ENCODE measurements at regions not wholly inside any gene's neighbourhood (a gene's known extent, or its start where the extent isn't known, plus 50 kb on each side); places are given as distances from the start of the nearest gene placed in this dataset.

DNA sequence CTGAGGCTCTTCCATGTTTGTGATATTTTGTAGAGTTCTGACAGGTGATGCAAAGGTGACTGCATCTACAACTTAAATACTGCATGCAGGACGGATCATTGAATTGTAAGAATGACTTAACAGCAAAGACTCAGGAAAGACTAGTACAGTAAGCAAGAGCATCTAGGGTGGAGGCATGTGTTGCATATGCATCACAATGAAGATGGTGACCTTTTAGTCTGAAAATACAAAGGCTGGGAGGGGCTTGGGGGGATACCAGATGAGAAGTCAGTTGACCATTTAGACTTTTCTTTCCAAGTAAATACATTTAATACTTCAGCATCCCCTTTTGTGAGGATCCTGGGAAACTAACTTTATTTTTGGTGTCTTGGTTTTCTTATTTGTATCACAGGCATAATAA is 145.5 kb downstream of the NUF2 start:
- Histone ChIP-seq H3K79me2 (ENCODE audit: control insufficient read depth, insufficient read depth, low read length) (no peaks in the 10 kb centered on the region), H3K36me3 (ENCODE audit: control insufficient read depth, insufficient read depth, low read length) (no peaks in the 10 kb centered on the region), H3K27ac (ENCODE audit: extremely low read depth, low read depth, low read length) (no peak overlapping the region), H3K9me3 (replicated peaks; ENCODE audit: control insufficient read depth, insufficient read depth, low read depth, low read length) (no peaks in the 10 kb centered on the region), H3K27me3 (ENCODE audit: control insufficient read depth in 2 of 2, insufficient read depth in 2 of 2, low read length in 2 of 2) (no peaks in the 10 kb centered on the region), H3K4me2 (ENCODE audit: insufficient read depth, low read length) (no peak overlapping the region), H3K4me3 (no peak overlapping the region), H3K9ac (ENCODE audit: insufficient read depth in 1 of 2, low read depth in 2 of 2, low read length in 2 of 2) (no peak overlapping the region), H3K9me1 (ENCODE audit: control insufficient read depth, insufficient read depth, low read length) (no peaks in the 10 kb centered on the region), H4K20me1 (replicated peaks; ENCODE audit: control insufficient read depth, insufficient read depth, low read length) (no peaks in the 10 kb centered on the region), H3K4me1 (replicated peaks in 1 of 2; ENCODE audit: control insufficient read depth in 2 of 2, insufficient read depth in 2 of 2, low read length in 2 of 2) (no peaks in the 10 kb centered on the region), H2AFZ (ENCODE audit: low read depth, low read length) (no peak overlapping the region)
- intact Hi-C loops (cut with micrococcal nuclease), result no loop called here
- FAIRE-seq, result no peak
- no peak for DNase-seq (ENCODE audit: extremely low read depth in 1 of 4, low spot score in 3 of 4)
- in situ Hi-C loops (cut with MboI), result no loop called here
- POLR2A ChIA-PET, result no interaction called here
- CTCF ChIA-PET (ENCODE audit: low intra/inter-chr PET ratio), result no interaction called here
- no TSS peak for BruUV-seq (replicated peaks)
- WGBS (ENCODE audit: insufficient coverage, low coverage, missing lambda C conversion rate), result 0% methylated on average over 1 of the region's 1 CpG
- TF ChIP-seq OTX1 (CRISPR knock-in tag; IDR thresholded peaks at IDR 0.05) (no peak), ZNF584 (CRISPR knock-in tag; IDR thresholded peaks at IDR 0.05; ENCODE audit: low read depth) (no peak), FOS (IDR thresholded peaks at IDR 0.05; ENCODE audit: extremely low read depth, insufficient read length) (no peak), ZNF165 (CRISPR knock-in tag; IDR thresholded peaks at IDR 0.05; ENCODE audit: borderline replicate concordance) (no peak), PTTG1 (tag; IDR thresholded peaks at IDR 0.05; ENCODE audit: low read depth) (no peak), POLR3G (IDR thresholded peaks at IDR 0.05; ENCODE audit: extremely low read depth, insufficient read length, insufficient replicate concordance) (no peak), ELF4 (CRISPR knock-in tag; IDR thresholded peaks at IDR 0.05) (no peak), ZNF830 (CRISPR knock-in tag; IDR thresholded peaks at IDR 0.05) (no peak), RBM25 (IDR thresholded peaks at IDR 0.05; ENCODE audit: low read depth, low read length, severe bottlenecking) (no peak), SIRT6 (IDR thresholded peaks at IDR 0.05; ENCODE audit: low read depth, low read length) (no peak)
- TF ChIP-seq, protein P1, sequence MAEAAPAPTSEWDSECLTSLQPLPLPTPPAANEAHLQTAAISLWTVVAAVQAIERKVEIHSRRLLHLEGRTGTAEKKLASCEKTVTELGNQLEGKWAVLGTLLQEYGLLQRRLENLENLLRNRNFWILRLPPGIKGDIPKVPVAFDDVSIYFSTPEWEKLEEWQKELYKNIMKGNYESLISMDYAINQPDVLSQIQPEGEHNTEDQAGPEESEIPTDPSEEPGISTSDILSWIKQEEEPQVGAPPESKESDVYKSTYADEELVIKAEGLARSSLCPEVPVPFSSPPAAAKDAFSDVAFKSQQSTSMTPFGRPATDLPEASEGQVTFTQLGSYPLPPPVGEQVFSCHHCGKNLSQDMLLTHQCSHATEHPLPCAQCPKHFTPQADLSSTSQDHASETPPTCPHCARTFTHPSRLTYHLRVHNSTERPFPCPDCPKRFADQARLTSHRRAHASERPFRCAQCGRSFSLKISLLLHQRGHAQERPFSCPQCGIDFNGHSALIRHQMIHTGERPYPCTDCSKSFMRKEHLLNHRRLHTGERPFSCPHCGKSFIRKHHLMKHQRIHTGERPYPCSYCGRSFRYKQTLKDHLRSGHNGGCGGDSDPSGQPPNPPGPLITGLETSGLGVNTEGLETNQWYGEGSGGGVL (CRISPR knock-in tag; IDR thresholded peaks at IDR 0.05), result no peak
- TF ChIP-seq, protein P2, sequence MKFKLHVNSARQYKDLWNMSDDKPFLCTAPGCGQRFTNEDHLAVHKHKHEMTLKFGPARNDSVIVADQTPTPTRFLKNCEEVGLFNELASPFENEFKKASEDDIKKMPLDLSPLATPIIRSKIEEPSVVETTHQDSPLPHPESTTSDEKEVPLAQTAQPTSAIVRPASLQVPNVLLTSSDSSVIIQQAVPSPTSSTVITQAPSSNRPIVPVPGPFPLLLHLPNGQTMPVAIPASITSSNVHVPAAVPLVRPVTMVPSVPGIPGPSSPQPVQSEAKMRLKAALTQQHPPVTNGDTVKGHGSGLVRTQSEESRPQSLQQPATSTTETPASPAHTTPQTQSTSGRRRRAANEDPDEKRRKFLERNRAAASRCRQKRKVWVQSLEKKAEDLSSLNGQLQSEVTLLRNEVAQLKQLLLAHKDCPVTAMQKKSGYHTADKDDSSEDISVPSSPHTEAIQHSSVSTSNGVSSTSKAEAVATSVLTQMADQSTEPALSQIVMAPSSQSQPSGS (CRISPR knock-in tag; IDR thresholded peaks at IDR 0.05), result no peak
- ATAC-seq, result no peak

Data from K562 (cell line).